OCI-M2 (cell line): ENCODE measurements at regions not wholly inside any gene's neighbourhood (a gene's known extent, or its start where the extent isn't known, plus 50 kb on each side); places are given as distances from the start of the nearest gene placed in this dataset.
A peak's percentile ranks its signal among the peaks of the same experiment; 100 is the strongest.

ENCODE experiments used
- DNase-seq: peaks from one replicate; lab custom pipeline; 2025; ENCODE audit not compliant: unreplicated experiment; lab: John Stamatoyannopoulos, UW

GRCh38 chr13:73481886-73482445, 423.2 kb downstream of the KLF5 start:
- no peak for DNase-seq

DNA sequence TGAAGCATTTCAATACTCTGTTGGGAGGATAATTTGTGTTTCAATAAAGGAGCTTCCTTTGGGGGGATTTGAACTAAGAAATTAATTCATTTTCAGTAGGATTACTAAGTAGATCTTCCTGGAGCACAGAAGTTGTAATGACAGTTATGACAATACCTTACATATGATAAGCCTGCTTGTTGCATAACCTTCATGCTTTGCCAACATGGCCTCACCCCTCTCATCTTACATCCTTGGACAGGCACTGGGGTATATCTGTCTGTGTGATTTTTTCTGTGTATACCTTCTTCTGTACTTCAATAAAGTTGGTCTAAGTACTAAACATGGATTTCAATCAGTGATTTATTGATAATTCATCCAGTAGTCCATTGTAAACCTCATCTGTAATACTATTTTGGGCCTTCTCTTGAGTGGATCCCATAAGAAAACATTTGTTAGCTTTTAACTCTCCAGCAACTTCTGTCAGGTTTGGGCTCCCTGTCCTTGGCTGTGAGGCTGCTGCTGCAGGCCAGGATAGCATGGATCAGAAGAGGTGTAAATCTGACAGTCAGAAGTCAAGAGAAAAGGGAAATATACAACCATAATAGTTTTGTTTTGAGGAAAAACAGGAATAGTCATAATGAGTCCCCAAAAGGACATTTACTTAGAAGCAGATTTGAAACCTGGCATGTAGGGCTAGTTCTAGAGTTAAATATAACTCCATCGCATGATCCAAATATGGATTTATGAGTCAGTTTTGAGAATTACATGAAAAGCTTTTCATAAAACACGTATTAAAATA, 422.2 kb downstream of the KLF5 start:
- no peak for DNase-seq

DNA sequence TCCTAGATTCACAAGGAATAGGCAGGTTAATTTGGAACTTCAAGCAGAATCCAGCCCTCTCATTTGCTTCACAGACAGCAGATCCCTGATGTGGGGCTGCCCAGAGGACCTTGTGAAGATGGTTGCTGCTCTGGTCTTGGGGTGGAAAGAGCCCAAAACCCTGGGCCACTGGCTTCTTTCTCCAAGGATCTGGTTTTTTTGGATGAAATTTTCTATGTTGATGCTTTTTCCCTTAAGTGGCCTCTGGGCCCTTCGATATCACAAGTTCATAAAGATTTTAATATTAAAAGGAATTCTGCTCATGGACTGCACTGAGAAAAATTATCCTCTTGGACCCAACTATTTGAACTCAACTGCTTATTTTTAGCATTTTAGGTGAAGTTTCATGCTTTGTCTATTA, 421.1 kb downstream of the KLF5 start:
- DNase-seq = no peak

- DNase-seq = no peak
Observed at GRCh38 chr13:73479351-73479750, 420.5 kb downstream of the KLF5 start.

GRCh38 chr13:73477441-73477840, 418.6 kb downstream of the KLF5 start:
- DNase-seq = no peak

- no peak for DNase-seq
Observed at GRCh38 chr13:73473016-73473415, 414.2 kb downstream of the KLF5 start.

- DNase-seq = no peak
Observed at GRCh38 chr13:73467125-73467524, 408.3 kb downstream of the KLF5 start.

- DNase-seq = no peak
Observed at GRCh38 chr13:73466561-73466960, 407.8 kb downstream of the KLF5 start.

DNA sequence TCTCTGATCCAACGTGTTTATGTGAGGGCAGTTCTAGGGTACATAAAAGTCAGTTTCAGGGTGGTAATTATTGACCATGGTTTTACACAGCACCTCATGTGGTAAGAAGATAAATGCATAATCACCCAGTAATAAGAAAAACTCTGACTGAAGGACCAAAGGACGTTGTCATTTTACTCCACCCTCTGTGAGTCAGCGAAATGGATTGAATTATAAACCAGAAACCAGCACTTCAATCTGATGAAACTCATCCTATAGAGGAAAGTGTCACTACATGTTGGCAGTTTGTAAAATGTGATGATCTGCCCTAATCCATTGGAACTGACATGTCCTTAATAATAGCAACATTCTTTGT, 406.8 kb downstream of the KLF5 start:
- DNase-seq = no peak

- peak; percentile 51 for DNase-seq
Observed at GRCh38 chr13:73464758-73465616, 406.2 kb downstream of the KLF5 start.

- DNase-seq = no peak
Observed at GRCh38 chr13:73462241-73462640, 403.4 kb downstream of the KLF5 start.

DNA sequence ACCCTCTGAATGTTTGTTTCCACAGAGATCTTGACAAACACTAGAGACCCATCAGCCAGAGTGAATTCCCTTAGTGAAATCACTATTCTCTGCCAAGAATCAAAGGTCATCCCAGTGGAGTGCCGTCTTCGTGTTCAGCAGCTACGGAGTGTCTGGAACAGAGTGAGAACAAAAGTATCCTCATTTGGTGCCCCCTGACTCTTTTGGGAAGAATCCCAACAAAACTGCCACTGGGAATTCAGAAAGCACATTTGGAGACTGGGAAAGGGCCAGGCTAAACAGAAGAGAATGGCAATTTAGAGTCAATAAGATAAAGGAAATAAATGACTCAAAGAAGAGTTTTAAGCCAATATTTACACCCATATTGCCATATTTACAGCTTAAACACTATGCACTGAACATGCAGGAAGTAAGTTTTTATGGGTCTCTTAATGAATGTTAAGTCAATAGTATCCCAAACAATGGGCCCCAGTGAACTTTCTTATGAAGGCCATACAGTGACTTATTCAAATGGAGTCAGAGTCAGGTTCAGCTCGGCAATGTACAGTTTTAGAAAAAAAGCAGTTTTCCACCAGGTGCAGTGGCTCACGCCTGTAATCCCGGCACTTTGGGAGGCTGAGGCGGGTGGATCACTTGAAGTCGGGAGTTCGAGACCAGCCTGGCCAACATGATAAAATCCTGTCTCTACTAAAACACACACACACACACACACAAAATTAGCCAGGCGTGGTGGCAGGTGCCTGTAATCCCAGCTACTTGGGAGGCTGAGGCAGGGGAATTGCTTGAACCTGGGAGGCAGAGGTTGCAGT, 392.6 kb downstream of the KLF5 start:
- DNase-seq = no peak

- no peak for DNase-seq
Observed at GRCh38 chr13:73450583-73450982, 391.8 kb downstream of the KLF5 start.

GRCh38 chr13:73449252-73449651, 390.4 kb downstream of the KLF5 start:
- DNase-seq = no peak

DNA sequence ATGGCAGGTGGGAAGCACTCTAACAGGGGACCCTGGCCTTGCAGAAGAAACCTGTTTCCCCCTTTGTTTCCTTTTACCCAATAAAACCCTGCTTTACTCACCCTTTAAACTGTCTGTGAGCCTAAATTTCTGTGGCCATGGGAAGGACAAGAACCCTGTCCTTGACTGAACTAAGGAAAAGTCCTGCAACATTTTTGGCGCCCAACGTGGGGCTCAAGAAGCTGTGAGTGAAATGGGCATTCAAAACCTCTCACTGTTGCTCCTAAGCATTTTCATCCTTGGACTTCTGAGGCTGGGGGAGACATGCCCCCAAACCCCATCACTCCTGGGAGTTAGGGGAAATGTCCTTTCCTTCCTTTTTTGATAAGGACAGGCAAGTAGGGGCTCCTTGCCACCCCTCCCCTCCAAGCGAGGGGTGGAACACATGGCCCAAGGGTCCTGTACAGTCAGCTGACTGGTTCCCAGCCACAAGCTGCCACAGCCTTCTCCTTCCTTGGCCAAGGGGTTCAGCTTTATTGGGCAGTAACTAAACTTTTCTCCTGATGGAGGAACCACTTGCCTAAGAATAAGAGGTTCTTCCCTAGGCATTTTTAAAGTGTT, 381.6 kb downstream of the KLF5 start:
- DNase-seq = no peak

DNA sequence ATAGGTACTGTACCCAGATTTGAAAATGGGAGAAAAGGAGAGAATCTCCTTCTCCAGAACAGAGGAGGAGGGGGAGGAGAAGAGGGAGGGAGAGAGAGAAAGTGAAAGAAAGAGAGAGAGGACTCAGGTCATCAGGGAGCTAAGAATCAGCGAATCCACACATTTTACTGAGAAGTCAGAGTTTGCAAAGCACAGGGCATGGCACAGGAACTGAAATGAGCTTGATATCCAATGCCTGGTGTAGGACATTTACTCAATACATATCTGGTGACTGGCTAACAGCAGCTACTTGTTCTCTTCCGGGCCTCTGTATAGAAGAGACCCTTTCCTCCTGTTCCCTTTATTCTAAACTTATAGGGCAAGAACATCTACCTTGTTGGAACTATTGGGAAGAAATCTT, 375.1 kb downstream of the KLF5 start:
- no peak for DNase-seq

- no peak for DNase-seq
Observed at GRCh38 chr13:73433458-73433857, 374.7 kb downstream of the KLF5 start.

DNA sequence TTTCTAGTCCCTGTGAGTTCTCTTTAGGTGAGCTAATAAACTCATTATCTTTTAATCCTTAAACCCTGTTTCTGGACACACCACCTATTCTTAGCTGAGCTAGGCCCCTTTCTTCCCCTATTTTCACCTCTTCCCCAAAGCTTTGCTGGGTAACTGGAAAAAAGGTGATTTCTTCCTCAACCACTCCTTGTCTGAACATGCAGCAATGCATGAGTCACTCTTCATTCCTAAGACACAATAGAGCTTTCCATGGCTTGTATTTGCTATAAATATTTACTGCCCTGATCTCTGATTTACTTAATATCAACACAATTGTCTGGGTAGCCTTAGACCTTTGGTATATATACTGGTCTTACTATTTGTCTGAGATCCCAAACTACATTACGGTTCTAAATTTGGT, 370.9 kb downstream of the KLF5 start:
- no peak for DNase-seq

DNA sequence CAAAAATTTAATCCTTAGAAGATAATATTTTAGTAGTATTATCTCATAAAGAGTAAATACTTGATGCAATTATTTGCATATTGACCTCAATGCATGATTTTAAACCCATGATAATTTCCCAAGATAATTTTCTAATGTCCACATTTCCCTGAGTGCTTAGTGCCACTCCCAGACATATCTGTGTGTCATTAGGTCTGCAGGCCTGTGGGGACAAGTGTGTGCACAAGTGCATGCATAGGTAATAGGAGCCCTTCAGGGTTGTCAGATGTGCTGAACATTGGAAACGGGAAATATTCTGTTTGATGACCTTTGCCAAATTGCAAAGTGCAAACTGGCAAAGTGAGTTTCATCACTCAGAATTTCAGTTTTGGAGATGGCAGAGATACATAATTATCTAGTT, 369.9 kb downstream of the KLF5 start:
- DNase-seq = no peak

DNA sequence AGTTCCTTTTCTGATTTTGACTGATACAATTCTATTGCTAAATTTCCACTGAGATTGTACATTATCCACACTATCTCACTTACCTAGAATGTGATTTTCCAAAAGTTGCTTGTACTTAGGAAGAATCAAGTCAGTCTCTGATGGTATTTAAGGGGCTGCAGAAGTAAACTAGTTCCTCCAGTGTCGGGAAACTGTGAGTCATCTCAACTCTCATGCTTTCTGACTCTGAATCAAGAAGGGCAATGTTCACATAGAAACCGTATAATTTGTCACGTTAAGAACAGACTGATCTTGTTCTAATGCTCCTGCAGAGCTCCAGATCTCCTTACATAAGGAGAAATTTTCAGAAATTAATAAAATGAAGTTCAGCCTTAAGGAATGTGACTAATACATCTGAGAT, 369.3 kb downstream of the KLF5 start:
- no peak for DNase-seq

DNA sequence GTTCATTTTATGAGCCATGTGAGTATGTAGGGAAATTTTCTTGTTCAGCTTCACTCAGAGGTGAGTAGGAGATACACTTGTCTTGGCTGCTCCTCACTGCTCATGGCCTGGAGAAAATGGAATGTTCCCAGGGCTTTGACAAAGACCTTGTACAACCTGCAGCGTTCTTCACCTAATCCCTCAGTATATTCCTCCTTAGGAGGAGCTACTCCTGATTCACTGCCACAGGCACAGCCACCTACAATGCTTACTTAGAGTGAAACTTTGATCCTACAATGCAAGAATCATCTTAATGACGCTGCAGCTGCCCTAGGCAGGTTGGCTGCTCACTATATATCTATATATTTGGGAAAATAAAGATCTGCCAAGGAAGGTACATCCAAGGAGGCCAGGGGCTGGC, 364.2 kb downstream of the KLF5 start:
- DNase-seq = no peak
